GM18519 (cell line): ENCODE measurements at regions not wholly inside any gene's neighbourhood (a gene's known extent, or its start where the extent isn't known, plus 50 kb on each side); places are given as distances from the start of the nearest gene placed in this dataset.
"Not testable (repeated sequence)": the region's sequence is repeated elsewhere in the genome, so short reads cannot be mapped to it uniquely, and the experiment has no call there.

Experiments
- ATAC-seq: cut with Tn5 transposase; IDR thresholded peaks from one replicate; pipeline ENCODE4 v1.9.1; 2021; ENCODE audit warnings: mild to moderate bottlenecking, moderate library complexity; ENCODE audit not compliant: unreplicated experiment, low FRiP score

GRCh38 chr3:198147213-198147612, 187.2 kb downstream of the LMLN start:
- not testable (repeated sequence) for ATAC-seq

- ATAC-seq: not testable (repeated sequence)
Measured at GRCh38 chr3:198147993-198148392, 188.0 kb downstream of the LMLN start.

GRCh38 chr3:198149904-198150303, 189.9 kb downstream of the LMLN start:
- not testable (repeated sequence) for ATAC-seq

GRCh38 chr3:198151867-198152266, 191.8 kb downstream of the LMLN start:
- not testable (repeated sequence) for ATAC-seq

GRCh38 chr3:198155771-198156170, 195.8 kb downstream of the LMLN start:
- not testable (repeated sequence) for ATAC-seq

GRCh38 chr3:198157231-198157868, 197.3 kb downstream of the LMLN start:
- peak; percentile 67 for ATAC-seq

- ATAC-seq: not testable (repeated sequence)
Measured at GRCh38 chr3:198158007-198158406, 198.0 kb downstream of the LMLN start.

- ATAC-seq: not testable (repeated sequence)
Measured at GRCh38 chr3:198167339-198168039, 207.5 kb downstream of the LMLN start.

- not testable (repeated sequence) for ATAC-seq
Measured at GRCh38 chr3:198170781-198171180, 210.8 kb downstream of the LMLN start.

GRCh38 chr3:198173080-198173479, 213.1 kb downstream of the LMLN start:
- not testable (repeated sequence) for ATAC-seq

GRCh38 chr3:198173929-198174574, 214.0 kb downstream of the LMLN start:
- ATAC-seq: not testable (repeated sequence)
